H9 (cell line): ENCODE measurements at regions not wholly inside any gene's neighbourhood (a gene's known extent, or its start where the extent isn't known, plus 50 kb on each side); places are given as distances from the start of the nearest gene placed in this dataset.

Experiments used
- DNase-seq: peaks from one replicate; pipeline ENCODE4 v3.0.0-alpha.2; 2017
- H2AFZ ChIP-seq: one replicate; pipeline ENCODE4 v1.6.1; 2013; ENCODE audit warnings: mild to moderate bottlenecking, low read length, control low read depth, moderate library complexity
- H2AK5ac ChIP-seq: 2 replicates; pipeline ENCODE4 v1.6.1; 2013; ENCODE audit warnings: low read length, control low read depth, mixed read lengths; ENCODE audit not compliant: insufficient read length
- H2BK120ac ChIP-seq: one replicate; pipeline ENCODE4 v1.6.1; 2013; ENCODE audit warnings: low read depth, mild to moderate bottlenecking, low read length, control low read depth, inconsistent platforms; ENCODE audit not compliant: poor library complexity, severe bottlenecking
- H2BK12ac ChIP-seq: 2 replicates; pipeline ENCODE4 v1.6.1; 2013; ENCODE audit warnings: low read length, control low read depth, mixed read lengths, low read depth; ENCODE audit not compliant: insufficient read length
- H2BK15ac ChIP-seq: 2 replicates; pipeline ENCODE4 v1.6.1; 2013; ENCODE audit warnings: low read depth, low read length, control low read depth
- H2BK20ac ChIP-seq: one replicate; pipeline ENCODE4 v1.6.1; 2013; ENCODE audit warnings: low read depth, mild to moderate bottlenecking, low read length, control low read depth, inconsistent platforms; ENCODE audit not compliant: poor library complexity, severe bottlenecking
- H2BK5ac ChIP-seq: 2 replicates; pipeline ENCODE4 v1.6.1; 2013; ENCODE audit warnings: low read length, control low read depth, mixed read lengths; ENCODE audit not compliant: insufficient read length
- H3K14ac ChIP-seq: 2 replicates; pipeline ENCODE4 v1.6.1; 2013; ENCODE audit warnings: low read length, control low read depth; ENCODE audit not compliant: insufficient read depth
- H3K18ac ChIP-seq: 2 replicates; pipeline ENCODE4 v1.6.1; 2013; ENCODE audit warnings: low read depth, mild to moderate bottlenecking, mixed read lengths, low read length, control low read depth; ENCODE audit not compliant: insufficient read length
- H3K23ac ChIP-seq: 2 replicates; pipeline ENCODE4 v1.6.1; 2013; ENCODE audit warnings: low read length, control low read depth, mixed read lengths, low read depth; ENCODE audit not compliant: insufficient read length
- H3K23me2 ChIP-seq: 2 replicates; pipeline ENCODE4 v1.6.1; 2013; ENCODE audit warnings: low read depth, mild to moderate bottlenecking, mixed read lengths, low read length, control low read depth; ENCODE audit not compliant: insufficient read length, poor library complexity, severe bottlenecking
- H3K27ac ChIP-seq: 2 replicates; pipeline ENCODE4 v1.5.1; 2013; ENCODE audit warnings: low read length, control low read depth, mixed read lengths, low read depth; ENCODE audit not compliant: insufficient read length
- H3K27me3 ChIP-seq: 2 replicates; pipeline ENCODE4 v1.6.1; 2013; ENCODE audit warnings: low read length, control low read depth, inconsistent platforms; ENCODE audit not compliant: insufficient read depth
- H3K4ac ChIP-seq: 2 replicates; pipeline ENCODE4 v1.6.1; 2013; ENCODE audit warnings: low read depth, mild to moderate bottlenecking, control low read depth, inconsistent platforms, low read length, moderate library complexity
- H3K4me1 ChIP-seq: 2 replicates; pipeline ENCODE4 v1.6.1; 2013; ENCODE audit warnings: low read length, control low read depth, inconsistent platforms; ENCODE audit not compliant: insufficient read depth
- H3K4me2 ChIP-seq: 2 replicates; pipeline ENCODE4 v1.6.1; 2013; ENCODE audit warnings: low read length, control low read depth, mixed read lengths; ENCODE audit not compliant: insufficient read length, insufficient read depth
- H3K56ac ChIP-seq: 2 replicates; pipeline ENCODE4 v1.6.1; 2013; ENCODE audit warnings: low read depth, mild to moderate bottlenecking, mixed read lengths, low read length, control low read depth; ENCODE audit not compliant: insufficient read length
- H3K79me1 ChIP-seq: 2 replicates; pipeline ENCODE4 v1.6.1; 2013; ENCODE audit warnings: low read depth, mild to moderate bottlenecking, moderate library complexity, low read length, control low read depth, inconsistent platforms; ENCODE audit not compliant: insufficient read depth, poor library complexity, severe bottlenecking
- H3K79me2 ChIP-seq: 2 replicates; pipeline ENCODE4 v1.6.1; 2013; ENCODE audit warnings: low read length, control low read depth, inconsistent platforms; ENCODE audit not compliant: insufficient read depth
- H3K9ac ChIP-seq: 2 replicates; pipeline ENCODE4 v1.6.1; 2013; ENCODE audit warnings: low read length, control low read depth, mixed read lengths; ENCODE audit not compliant: insufficient read length; ENCODE audit errors: extremely low read depth
- H3K9me3 ChIP-seq: one replicate; pipeline ENCODE4 v1.6.1; 2013; ENCODE audit warnings: low read depth, low read length, inconsistent platforms; ENCODE audit not compliant: control insufficient read depth
- H3T11ph ChIP-seq: one replicate; pipeline ENCODE4 v1.6.1; 2013; ENCODE audit warnings: mild to moderate bottlenecking, low read length, control low read depth, inconsistent platforms
- H4K20me1 ChIP-seq: one replicate; pipeline ENCODE4 v1.6.1; 2013; ENCODE audit not compliant: control insufficient read depth, insufficient read length, insufficient read depth
- H4K5ac ChIP-seq: 2 replicates; pipeline ENCODE4 v1.6.1; 2013; ENCODE audit warnings: low read depth, mild to moderate bottlenecking, mixed read lengths, low read length, control low read depth; ENCODE audit not compliant: insufficient read length
- H4K8ac ChIP-seq: replicated peaks from 2 replicates; pipeline ENCODE4 v1.6.1; 2013; ENCODE audit warnings: low read length, control low read depth, mixed read lengths, low read depth; ENCODE audit not compliant: insufficient read length
- H4K91ac ChIP-seq: 2 replicates; pipeline ENCODE4 v1.6.1; 2013; ENCODE audit warnings: low read depth, mild to moderate bottlenecking, moderate library complexity, mixed read lengths, low read length, control low read depth; ENCODE audit not compliant: insufficient read length
- H3K27ac Mint-ChIP-seq, 3 experiments: 2 replicates in 2 of 3; 3 replicates in 1 of 3; pipeline ENCODE4 v1.8.0; 2020 to 2021; ENCODE audit warnings: mixed read lengths in 3 of 3, mild to moderate bottlenecking in 1 of 3, moderate library complexity in 1 of 3
- H3K27me3 Mint-ChIP-seq: 2 replicates; pipeline ENCODE4 v1.8.0; 2021; ENCODE audit warnings: low read depth, mild to moderate bottlenecking, moderate library complexity, mixed read lengths
- H3K36me3 Mint-ChIP-seq, 3 experiments: 2 replicates in 2 of 3; 3 replicates in 1 of 3; pipeline ENCODE4 v1.8.0; 2020 to 2021; ENCODE audit warnings: low read depth in 3 of 3, mixed read lengths in 3 of 3; ENCODE audit not compliant: insufficient read depth in 1 of 3
- H3K4me1 Mint-ChIP-seq, 2 experiments: 2 replicates each; pipeline ENCODE4 v1.8.0; 2020; ENCODE audit warnings: mixed read lengths in 2 of 2
- H3K4me3 Mint-ChIP-seq, 2 experiments: 2 replicates in 1 of 2; 3 replicates in 1 of 2; pipeline ENCODE4 v1.8.0; 2020 to 2021; ENCODE audit warnings: mild to moderate bottlenecking in 2 of 2, mixed read lengths in 2 of 2, moderate library complexity in 1 of 2
- H3K9me3 Mint-ChIP-seq, 2 experiments: 2 replicates in 1 of 2; 3 replicates in 1 of 2; pipeline ENCODE4 v1.8.0; 2020; ENCODE audit warnings: mild to moderate bottlenecking in 2 of 2, mixed read lengths in 2 of 2, moderate library complexity in 1 of 2
- CTCF ChIP-seq: fragments of 200-600 bp; sonication (generic); conservative IDR thresholded peaks from 3 replicates; pipeline ENCODE4 v1.8.0; 2021; ENCODE audit warnings: antibody characterized with exemption, mild to moderate bottlenecking
- WGBS: extraction: QIAGEN DNeasy Blood & Tissue Kit; methylation state at CpG from one replicate; pipeline ENCODE4 v1.1.7; 2013; ENCODE audit warnings: missing lambda C conversion rate, low lambda C conversion rate, mixed read lengths; ENCODE audit not compliant: insufficient read length; ENCODE audit errors: extremely low coverage; 5-methylcytosine and 5-hydroxymethylcytosine counted together

- no CpG with 5 or more reads among the region's 3 CpGs for WGBS
- Histone ChIP-seq H3K9me3 (no peaks in the 10 kb centered on the region), H3K79me1 (peaks cover 2% of the 10 kb centered on the region), H3K4me1 (no peaks in the 10 kb centered on the region), H2BK20ac (no peak overlapping the region), H3K27ac (no peak overlapping the region), H3K18ac (no peak overlapping the region), H4K20me1 (no peaks in the 10 kb centered on the region), H3K4ac (no peak overlapping the region), H2AK5ac (no peak overlapping the region), H3K9ac (no peak overlapping the region), H2BK5ac (no peak overlapping the region), H3K4me2 (no peak overlapping the region), H2BK12ac (no peak overlapping the region), H4K8ac (no peak overlapping the region), H3K14ac (no peak overlapping the region), H4K91ac (no peak overlapping the region), H3K23ac (no peak overlapping the region), H3K56ac (no peak overlapping the region), H3K27me3 (no peaks in the 10 kb centered on the region), H3K23me2 (no peaks in the 10 kb centered on the region), H2AFZ (no peak overlapping the region), H4K5ac (no peak overlapping the region), H3T11ph (no peak overlapping the region), H2BK120ac (no peak overlapping the region), H3K79me2 (no peaks in the 10 kb centered on the region), H2BK15ac (no peak overlapping the region)
- no peak overlapping the region for H3K27ac Mint-ChIP-seq
- no peak for TF ChIP-seq CTCF
- H3K4me3 Mint-ChIP-seq: no peak overlapping the region
- peaks cover 55 to 64% of the 10 kb centered on the region in 2 experiments for H3K9me3 Mint-ChIP-seq
- H3K27me3 Mint-ChIP-seq: no peaks in the 10 kb centered on the region; the same call in 1 of the 2 replicates
- H3K4me1 Mint-ChIP-seq: no peaks in the 10 kb centered on the region
- peaks cover 21 to 52% (median 51%) of the 10 kb centered on the region in 3 experiments for H3K36me3 Mint-ChIP-seq
- no peak for DNase-seq
Measured at GRCh38 chr2:117571590-117572349, 242.7 kb upstream of the DDX18 start.
